T-cell (primary cell): ENCODE measurements at regions not wholly inside any gene's neighbourhood (a gene's known extent, or its start where the extent isn't known, plus 50 kb on each side); places are given as distances from the start of the nearest gene placed in this dataset.

Source experiments
- ATAC-seq, 4 experiments: fragments of 200-7000 bp in 3 of 4; fragments of 150-1000 bp in 1 of 4; cut with Tn5 transposase; replicated peaks in 1 of 4; 1 replicate in 3 of 4; 2 replicates in 1 of 4; pipeline ENCODE4 v1.10.0; 2021; ENCODE audit warnings: moderate library complexity in 3 of 4, mild to moderate bottlenecking in 2 of 4, moderate number of reproducible peaks in 1 of 4
- CTCF ChIA-PET, 2 donors: fragments of 300-600 bp; sonication (Branson Sonifier 250); formaldehyde crosslinking; loops; one replicate each; lab custom pipeline; 2022; ENCODE audit warnings: antibody characterized with exemption in 2 of 2; lab: Charles Lee
- POLR2A ChIA-PET, 2 donors: fragments of 300-600 bp; sonication (Branson Sonifier 250); formaldehyde crosslinking; loops; one replicate each; lab custom pipeline; 2022; ENCODE audit warnings: antibody characterized with exemption in 2 of 2; lab: Charles Lee
- DNase-seq, 35 experiments: peaks; one replicate each; pipeline versions ENCODE4 v3.0.0 to v3.0.0-alpha.2; 2013 to 2023
- H3K27ac ChIP-seq: one replicate; pipeline ENCODE4 v1.5.1; 2013; ENCODE audit warnings: low read length
- H3K27me3 ChIP-seq, 2 experiments: replicated peaks in 1 of 2; 1 replicate in 1 of 2; 2 replicates in 1 of 2; pipeline versions ENCODE4 v1.6.1 to v1.7.0; 2013; ENCODE audit warnings: low read length in 1 of 2, mixed read lengths in 1 of 2; ENCODE audit not compliant: control insufficient read depth in 2 of 2, insufficient read depth in 2 of 2; ENCODE audit errors: extremely low read depth in 1 of 2
- H3K36me3 ChIP-seq, 2 donors: 1 replicate in 1 of 2; 2 replicates in 1 of 2; pipeline versions ENCODE4 v1.6.1 to v1.7.0; 2013; ENCODE audit warnings: low read length in 1 of 2; ENCODE audit not compliant: control insufficient read depth in 2 of 2, insufficient read depth in 1 of 2; ENCODE audit errors: extremely low read depth in 1 of 2
- H3K4me1 ChIP-seq, 2 experiments: 1 replicate in 1 of 2; 2 replicates in 1 of 2; pipeline versions ENCODE4 v1.6.1 to v1.7.0; 2013; ENCODE audit warnings: low read length in 2 of 2, mixed read lengths in 1 of 2; ENCODE audit not compliant: insufficient read depth in 2 of 2, control insufficient read depth in 1 of 2; ENCODE audit errors: extremely low read depth in 1 of 2
- H3K4me3 ChIP-seq, 2 donors: 1 replicate in 1 of 2; 2 replicates in 1 of 2; pipeline versions ENCODE4 v1.5.1 to v1.7.0; 2013; ENCODE audit warnings: mild to moderate bottlenecking in 2 of 2, low read length in 1 of 2, moderate library complexity in 1 of 2; ENCODE audit not compliant: control insufficient read depth in 1 of 2; ENCODE audit errors: extremely low read depth in 1 of 2
- H3K9me3 ChIP-seq: 2 replicates; pipeline ENCODE4 v1.7.0; 2013
- H3K27ac Mint-ChIP-seq, 2 donors: one replicate each; pipeline ENCODE4 v1.8.0; 2020 to 2021; ENCODE audit warnings: mild to moderate bottlenecking in 2 of 2, mixed read lengths in 2 of 2
- H3K27me3 Mint-ChIP-seq, 2 donors: one replicate each; pipeline ENCODE4 v1.8.0; 2021 to 2022; ENCODE audit warnings: mixed read lengths in 2 of 2
- H3K36me3 Mint-ChIP-seq: one replicate; pipeline ENCODE4 v1.8.0; 2021; ENCODE audit warnings: mixed read lengths
- H3K4me1 Mint-ChIP-seq, 3 donors: one replicate each; pipeline ENCODE4 v1.8.0; 2020 to 2022; ENCODE audit warnings: mixed read lengths in 3 of 3, mild to moderate bottlenecking in 1 of 3
- H3K4me3 Mint-ChIP-seq, 3 donors: one replicate each; pipeline ENCODE4 v1.8.0; 2020 to 2022; ENCODE audit warnings: mild to moderate bottlenecking in 3 of 3, mixed read lengths in 3 of 3, moderate library complexity in 3 of 3
- H3K9me3 Mint-ChIP-seq, 3 donors: one replicate each; pipeline ENCODE4 v1.8.0; 2020 to 2022; ENCODE audit warnings: mixed read lengths in 3 of 3
- WGBS: methylation state at CpG from one replicate; pipeline ENCODE4 v1.1.5; 2013; ENCODE audit warnings: missing lambda C conversion rate; ENCODE audit not compliant: insufficient coverage; 5-methylcytosine and 5-hydroxymethylcytosine counted together

DNA sequence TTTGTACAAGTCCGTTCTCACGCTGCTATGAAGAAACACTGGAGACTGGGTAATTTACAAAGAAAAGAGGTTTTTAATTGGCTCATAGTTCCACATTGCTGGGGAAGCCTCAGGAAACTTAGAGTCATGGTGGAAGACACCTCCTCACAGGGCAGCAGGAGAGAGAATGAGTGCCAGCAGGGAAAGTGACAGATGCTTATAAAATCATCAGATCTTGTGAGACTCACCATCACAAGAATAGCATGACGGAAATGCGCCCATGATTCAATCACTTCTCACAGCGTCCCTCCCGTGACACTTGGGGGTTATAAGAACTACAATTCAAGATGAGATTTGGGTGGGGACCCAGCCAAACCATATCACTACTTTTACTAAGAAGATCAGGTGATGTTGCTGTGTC lies 285.8 kb downstream of the TMX3 start:
- H3K9me3 ChIP-seq: no peaks in the 10 kb centered on the region
- WGBS: no CpG with 5 or more reads among the region's 6 CpGs
- ChIA-PET CTCF (no interaction called here), POLR2A (no interaction called here)
- H3K27ac ChIP-seq: no peak overlapping the region
- no peaks in the 10 kb centered on the region for H3K9me3 Mint-ChIP-seq
- no peak overlapping the region for H3K4me3 Mint-ChIP-seq
- no peaks in the 10 kb centered on the region for H3K27me3 Mint-ChIP-seq
- no peak overlapping the region for H3K27ac Mint-ChIP-seq
- no peak for DNase-seq
- no peak overlapping the region for H3K4me3 ChIP-seq
- H3K4me1 ChIP-seq: no peaks in the 10 kb centered on the region
- no peaks in the 10 kb centered on the region for H3K36me3 ChIP-seq
- no peaks in the 10 kb centered on the region for H3K27me3 ChIP-seq
- ATAC-seq: no peak
- no peaks in the 10 kb centered on the region for H3K4me1 Mint-ChIP-seq
- no peaks in the 10 kb centered on the region for H3K36me3 Mint-ChIP-seq

- H3K4me1 ChIP-seq: no peaks in the 10 kb centered on the region
- H3K36me3 ChIP-seq: no peaks in the 10 kb centered on the region
- H3K27ac ChIP-seq: no peak overlapping the region
- Mint-ChIP-seq H3K4me3 (no peak overlapping the region), H3K27me3 (no peaks in the 10 kb centered on the region), H3K9me3 (no peaks in the 10 kb centered on the region), H3K4me1 (no peaks in the 10 kb centered on the region), H3K36me3 (no peaks in the 10 kb centered on the region), H3K27ac (no peak overlapping the region)
- H3K9me3 ChIP-seq: no peaks in the 10 kb centered on the region
- POLR2A ChIA-PET: no interaction called here
- no peak for DNase-seq
- H3K4me3 ChIP-seq: no peak overlapping the region
- ATAC-seq: no peak
- CTCF ChIA-PET: no interaction called here
- H3K27me3 ChIP-seq: no peaks in the 10 kb centered on the region
- whole genome bisulfite sequencing: no CpG with 5 or more reads among the region's 2 CpGs
These were observed 286.2 kb downstream of the TMX3 start for GRCh38 chr18:68428661-68429060.

- H3K27me3 ChIP-seq: no peaks in the 10 kb centered on the region
- ATAC-seq: no peak
- no peak overlapping the region for H3K4me3 Mint-ChIP-seq
- no CpG with 5 or more reads among the region's 2 CpGs for WGBS
- no peaks in the 10 kb centered on the region for H3K9me3 Mint-ChIP-seq
- no peaks in the 10 kb centered on the region for H3K4me1 Mint-ChIP-seq
- ChIA-PET CTCF (no interaction called here), POLR2A (no interaction called here)
- no peaks in the 10 kb centered on the region for H3K36me3 ChIP-seq
- no peaks in the 10 kb centered on the region for H3K36me3 Mint-ChIP-seq
- no peaks in the 10 kb centered on the region for H3K4me1 ChIP-seq
- no peaks in the 10 kb centered on the region for H3K9me3 ChIP-seq
- H3K27me3 Mint-ChIP-seq: no peaks in the 10 kb centered on the region
- H3K4me3 ChIP-seq: no peak overlapping the region
- no peak overlapping the region for H3K27ac Mint-ChIP-seq
- no peak for DNase-seq
- no peak overlapping the region for H3K27ac ChIP-seq
These were observed 286.9 kb downstream of the TMX3 start for GRCh38 chr18:68427951-68428401.

DNA sequence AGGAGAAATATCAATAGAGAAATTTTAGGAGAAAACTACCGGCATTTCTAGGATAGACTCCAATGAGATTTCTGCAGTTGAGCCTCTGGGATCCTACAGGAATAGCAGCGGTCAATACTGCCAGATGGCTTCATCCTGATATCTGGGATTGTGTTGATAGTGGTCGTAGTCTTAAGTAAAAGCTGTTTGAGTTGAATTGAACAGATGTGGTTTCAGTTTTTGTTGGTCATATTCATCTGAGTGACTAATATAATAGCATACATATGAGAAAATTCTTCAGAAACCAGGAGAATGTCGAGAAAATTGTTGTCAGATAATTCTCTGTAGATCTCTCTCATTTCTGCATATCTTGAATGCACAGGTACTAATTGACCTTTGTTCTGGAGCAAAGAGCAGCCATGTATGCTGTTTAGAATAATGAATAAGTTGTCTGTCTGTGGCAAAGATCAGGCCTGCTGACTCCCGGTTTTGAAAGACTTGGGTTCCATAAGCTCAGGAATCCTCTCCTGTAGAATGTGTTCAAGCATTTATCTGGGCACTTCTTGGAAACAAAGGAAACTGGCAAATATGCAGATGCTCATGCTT lies 288.1 kb downstream of the TMX3 start:
- no peaks in the 10 kb centered on the region for H3K4me1 Mint-ChIP-seq
- DNase-seq (no peak), ATAC-seq (no peak)
- no peaks in the 10 kb centered on the region for H3K36me3 Mint-ChIP-seq
- H3K9me3 ChIP-seq: no peaks in the 10 kb centered on the region
- H3K4me3 Mint-ChIP-seq: no peak overlapping the region
- no peak overlapping the region for H3K4me3 ChIP-seq
- WGBS: 100% methylated on average over 2 of the region's 5 CpGs
- no peaks in the 10 kb centered on the region for H3K27me3 ChIP-seq
- no peak overlapping the region for H3K27ac ChIP-seq
- POLR2A ChIA-PET: no interaction called here
- no peaks in the 10 kb centered on the region for H3K36me3 ChIP-seq
- no peaks in the 10 kb centered on the region for H3K27me3 Mint-ChIP-seq
- H3K27ac Mint-ChIP-seq: no peak overlapping the region
- CTCF ChIA-PET: no interaction called here
- no peaks in the 10 kb centered on the region for H3K4me1 ChIP-seq
- H3K9me3 Mint-ChIP-seq: no peaks in the 10 kb centered on the region

DNA sequence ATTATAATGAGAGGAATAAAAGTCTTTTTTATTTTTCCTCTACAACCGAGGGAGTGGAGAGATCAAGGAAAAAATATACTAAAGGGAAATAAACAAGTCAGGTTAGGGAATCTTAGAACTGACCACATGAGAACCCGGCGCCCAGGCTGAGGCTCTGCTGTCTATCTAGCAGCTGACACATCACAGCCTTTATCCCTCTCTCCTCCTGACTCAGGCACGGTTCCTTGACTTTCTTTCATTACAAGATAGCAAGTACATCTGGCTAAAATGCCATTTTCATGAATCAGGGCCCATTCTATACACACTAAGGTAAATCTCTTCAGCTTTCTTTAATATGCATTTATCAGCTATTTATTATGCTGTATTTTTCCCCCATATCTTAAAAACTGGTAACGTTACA lies 296.0 kb downstream of the TMX3 start:
- no peaks in the 10 kb centered on the region for H3K4me1 Mint-ChIP-seq
- CTCF ChIA-PET: no interaction called here
- Histone ChIP-seq H3K4me3 (no peak overlapping the region), H3K27me3 (no peaks in the 10 kb centered on the region), H3K4me1 (no peaks in the 10 kb centered on the region), H3K36me3 (no peaks in the 10 kb centered on the region), H3K9me3 (no peaks in the 10 kb centered on the region), H3K27ac (no peak overlapping the region)
- no peaks in the 10 kb centered on the region for H3K36me3 Mint-ChIP-seq
- WGBS: no CpG with 5 or more reads among the region's 5 CpGs
- DNase-seq (no peak), ATAC-seq (no peak)
- H3K4me3 Mint-ChIP-seq: no peak overlapping the region
- H3K27me3 Mint-ChIP-seq: no peaks in the 10 kb centered on the region
- H3K27ac Mint-ChIP-seq: no peak overlapping the region
- POLR2A ChIA-PET: no interaction called here
- no peaks in the 10 kb centered on the region for H3K9me3 Mint-ChIP-seq

DNA sequence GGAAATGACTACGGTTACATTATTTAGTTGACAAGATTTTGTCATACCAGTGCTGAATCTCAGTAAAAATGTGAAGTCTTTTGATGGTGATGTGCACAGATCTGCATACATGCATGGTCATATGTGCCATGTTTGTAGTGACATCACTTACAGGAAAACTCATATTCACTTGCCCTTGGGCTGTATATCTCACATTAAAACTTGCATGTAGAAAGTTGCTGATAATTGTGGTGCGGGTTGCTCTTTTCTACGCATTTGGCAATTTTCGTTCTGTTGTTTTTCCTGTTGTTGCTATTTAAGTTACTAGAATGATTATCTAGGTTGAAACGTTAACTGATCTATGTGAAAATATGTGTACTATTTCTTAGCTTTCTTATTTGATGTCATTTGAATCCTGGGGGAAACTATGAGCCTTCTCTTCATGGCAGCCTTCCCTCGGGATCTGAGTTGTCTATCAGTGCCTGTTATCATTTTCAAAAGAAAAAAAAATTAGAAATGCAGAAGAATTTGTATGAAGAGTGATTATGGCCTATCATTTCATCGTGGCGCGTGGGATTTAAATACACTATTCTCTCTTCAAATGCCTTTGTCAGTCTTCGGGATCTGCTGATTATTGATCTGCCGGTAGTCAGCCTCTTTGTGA lies 296.6 kb downstream of the TMX3 start:
- no peaks in the 10 kb centered on the region for H3K36me3 ChIP-seq
- no peaks in the 10 kb centered on the region for H3K4me1 Mint-ChIP-seq
- H3K9me3 ChIP-seq: no peaks in the 10 kb centered on the region
- no peaks in the 10 kb centered on the region for H3K36me3 Mint-ChIP-seq
- no peak for ATAC-seq
- ChIA-PET CTCF (no interaction called here), POLR2A (no interaction called here)
- no peak overlapping the region for H3K4me3 ChIP-seq
- no peaks in the 10 kb centered on the region for H3K27me3 Mint-ChIP-seq
- WGBS: 100% methylated on average over 3 of the region's 11 CpGs
- no peaks in the 10 kb centered on the region for H3K4me1 ChIP-seq
- H3K27ac Mint-ChIP-seq: no peak overlapping the region
- DNase-seq: no peak
- no peaks in the 10 kb centered on the region for H3K27me3 ChIP-seq
- no peak overlapping the region for H3K27ac ChIP-seq
- no peak overlapping the region for H3K4me3 Mint-ChIP-seq
- H3K9me3 Mint-ChIP-seq: no peaks in the 10 kb centered on the region

- H3K27me3 Mint-ChIP-seq: no peaks in the 10 kb centered on the region
- no peaks in the 10 kb centered on the region for H3K4me1 Mint-ChIP-seq
- Histone ChIP-seq H3K27ac (no peak overlapping the region), H3K9me3 (no peaks in the 10 kb centered on the region), H3K4me1 (no peaks in the 10 kb centered on the region), H3K36me3 (no peaks in the 10 kb centered on the region), H3K27me3 (no peaks in the 10 kb centered on the region), H3K4me3 (no peak overlapping the region)
- no peak overlapping the region for H3K27ac Mint-ChIP-seq
- DNase-seq (no peak), ATAC-seq (no peak)
- 64% methylated on average over 3 of the region's 3 CpGs for WGBS
- ChIA-PET CTCF (no interaction called here), POLR2A (no interaction called here)
- H3K36me3 Mint-ChIP-seq: no peaks in the 10 kb centered on the region
- H3K4me3 Mint-ChIP-seq: no peak overlapping the region
- no peaks in the 10 kb centered on the region for H3K9me3 Mint-ChIP-seq
These were observed 297.1 kb downstream of the TMX3 start for GRCh38 chr18:68417826-68418225.
